K562 (cell line): ENCODE measurements at regions not wholly inside any gene's neighbourhood (a gene's known extent, or its start where the extent isn't known, plus 50 kb on each side); places are given as distances from the start of the nearest gene placed in this dataset.

Source experiments
- BACH1 ChIP-seq: fragments of 200-800 bp; sonication (Bioruptor generic); IDR thresholded peaks from 2 replicates; pipeline ENCODE4 v1.6.1; 2016; ENCODE audit warnings: missing genetic modification characterization, missing compliant biosample characterization
- CBFA2T2 ChIP-seq: fragments of 450-650 bp; conservative IDR thresholded peaks from 2 replicates; pipeline ENCODE4 v1.6.1; 2017; ENCODE audit warnings: mild to moderate bottlenecking
- CEBPG ChIP-seq, 3 experiments: fragments of 200-800 bp in 1 of 3; sonication (Bioruptor generic) in 1 of 3; sonication (generic) in 1 of 3; formaldehyde crosslinking in 1 of 3; IDR thresholded peaks in 2 of 3; conservative IDR thresholded peaks in 1 of 3; 2 replicates each; pipeline versions ENCODE4 v1.6.1 to v1.8.0; 2016 to 2022; ENCODE audit warnings: missing compliant biosample characterization in 2 of 3, missing genetic modification characterization in 2 of 3, mild to moderate bottlenecking in 1 of 3, missing genetic modification reagents in 1 of 3
- EZH2 ChIP-seq: IDR thresholded peaks from 2 replicates; pipeline ENCODE4 v1.6.1; 2012; ENCODE audit warnings: low read depth, mild to moderate bottlenecking, inconsistent platforms, low read length, borderline replicate concordance
- HDAC1 ChIP-seq, 2 experiments: fragments of 450-650 bp; IDR thresholded peaks; 2 replicates each; pipeline ENCODE4 v1.6.1; 2016 to 2017; ENCODE audit warnings: inconsistent platforms in 1 of 2, mild to moderate bottlenecking in 1 of 2, moderate library complexity in 1 of 2
- NCOA1 ChIP-seq: fragments of 450-650 bp; IDR thresholded peaks from 2 replicates; pipeline ENCODE4 v1.6.1; 2016; ENCODE audit warnings: low read depth
- PCBP1 ChIP-seq: fragments of 200-400 bp; formaldehyde crosslinking; IDR thresholded peaks from 2 replicates; pipeline ENCODE4 v1.6.1; 2018; ENCODE audit warnings: mild to moderate bottlenecking, low read depth, low read length; ENCODE audit not compliant: poor library complexity, severe bottlenecking
- SRSF1 ChIP-seq: fragments of 200-400 bp; formaldehyde crosslinking; IDR thresholded peaks from 2 replicates; pipeline ENCODE4 v1.6.1; 2017; ENCODE audit warnings: mild to moderate bottlenecking, low read depth, low read length, moderate library complexity
- WHSC1 ChIP-seq: IDR thresholded peaks from one replicate; pipeline ENCODE4 v1.6.1; 2012; ENCODE audit warnings: low read length, control low read depth, inconsistent platforms
- ZBTB17 ChIP-seq: fragments of 450-650 bp; formaldehyde crosslinking; IDR thresholded peaks from 2 replicates; pipeline ENCODE4 v1.4.0; 2020; ENCODE audit warnings: mild to moderate bottlenecking
- ZNF175 ChIP-seq: fragments of 200-800 bp; sonication (Bioruptor generic); IDR thresholded peaks from 2 replicates; pipeline ENCODE4 v1.6.1; 2016; ENCODE audit warnings: low read depth, mild to moderate bottlenecking, missing genetic modification characterization, missing compliant biosample characterization
- ZNF274 ChIP-seq: IDR thresholded peaks from 2 replicates; pipeline ENCODE4 v1.6.1; 2011; ENCODE audit warnings: low read depth, mild to moderate bottlenecking, low read length, moderate library complexity, borderline replicate concordance
- ZNF318 ChIP-seq, 2 experiments: fragments of 450-650 bp; IDR thresholded peaks; 2 replicates each; pipeline ENCODE4 v1.6.1; 2016; ENCODE audit warnings: mild to moderate bottlenecking in 2 of 2, borderline replicate concordance in 1 of 2, low read depth in 1 of 2, moderate library complexity in 1 of 2
- TF ChIP-seq, protein P1 (sequence below): fragments of 450-650 bp; formaldehyde crosslinking; conservative IDR thresholded peaks from 2 replicates; pipeline ENCODE4 v1.4.0; 2022; ENCODE audit warnings: mild to moderate bottlenecking, missing genetic modification characterization
- TF ChIP-seq, protein P2 (sequence below): sonication (generic); formaldehyde crosslinking; IDR thresholded peaks from 2 replicates; pipeline ENCODE4 v1.8.1; 2023; ENCODE audit warnings: mild to moderate bottlenecking, missing genetic modification reagents, moderate library complexity

- TF ChIP-seq, protein P1, sequence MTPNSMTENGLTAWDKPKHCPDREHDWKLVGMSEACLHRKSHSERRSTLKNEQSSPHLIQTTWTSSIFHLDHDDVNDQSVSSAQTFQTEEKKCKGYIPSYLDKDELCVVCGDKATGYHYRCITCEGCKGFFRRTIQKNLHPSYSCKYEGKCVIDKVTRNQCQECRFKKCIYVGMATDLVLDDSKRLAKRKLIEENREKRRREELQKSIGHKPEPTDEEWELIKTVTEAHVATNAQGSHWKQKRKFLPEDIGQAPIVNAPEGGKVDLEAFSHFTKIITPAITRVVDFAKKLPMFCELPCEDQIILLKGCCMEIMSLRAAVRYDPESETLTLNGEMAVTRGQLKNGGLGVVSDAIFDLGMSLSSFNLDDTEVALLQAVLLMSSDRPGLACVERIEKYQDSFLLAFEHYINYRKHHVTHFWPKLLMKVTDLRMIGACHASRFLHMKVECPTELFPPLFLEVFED (CRISPR knock-in tag): no peak
- TF ChIP-seq CEBPG (CRISPR knock-in tag; IDR thresholded peaks at IDR 0.05) (no peak), CEBPG (tag; conservative IDR thresholded peaks at IDR 0.05 in 1 of 2, IDR thresholded peaks at IDR 0.05 in 1 of 2) (peak in 1 of 2 experiments; percentile 88; a peak in 3 of 4 replicates), PCBP1 (no peak), EZH2 (no peak), HDAC1 (IDR thresholded peaks at IDR 0.05) (no peak), ZBTB17 (CRISPR knock-in tag) (0 out of 2 replicates have a peak, but pooled peaks have one; percentile 21), BACH1 (tag) (peak; percentile 81; the same call in 1 of the 2 replicates), ZNF175 (CRISPR knock-in tag) (peak; percentile 94), ZNF274 (no peak), SRSF1 (no peak), NCOA1 (no peak), CBFA2T2 (no peak), WHSC1 (no peak), ZNF318 (IDR thresholded peaks at IDR 0.05; ENCODE audit: borderline replicate concordance in 1 of 2, low read depth in 1 of 2) (no peak)
- TF ChIP-seq, protein P2, sequence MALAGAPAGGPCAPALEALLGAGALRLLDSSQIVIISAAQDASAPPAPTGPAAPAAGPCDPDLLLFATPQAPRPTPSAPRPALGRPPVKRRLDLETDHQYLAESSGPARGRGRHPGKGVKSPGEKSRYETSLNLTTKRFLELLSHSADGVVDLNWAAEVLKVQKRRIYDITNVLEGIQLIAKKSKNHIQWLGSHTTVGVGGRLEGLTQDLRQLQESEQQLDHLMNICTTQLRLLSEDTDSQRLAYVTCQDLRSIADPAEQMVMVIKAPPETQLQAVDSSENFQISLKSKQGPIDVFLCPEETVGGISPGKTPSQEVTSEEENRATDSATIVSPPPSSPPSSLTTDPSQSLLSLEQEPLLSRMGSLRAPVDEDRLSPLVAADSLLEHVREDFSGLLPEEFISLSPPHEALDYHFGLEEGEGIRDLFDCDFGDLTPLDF (CRISPR knock-in tag): 0 out of 2 replicates have a peak, but pooled peaks have one; percentile 52
Measured at GRCh38 chr7:32680259-32681173, 185.2 kb downstream of the AVL9 start (continued).
